Osteocyte (in vitro differentiated cells): ENCODE measurements at regions not wholly inside any gene's neighbourhood (a gene's known extent, or its start where the extent isn't known, plus 50 kb on each side); places are given as distances from the start of the nearest gene placed in this dataset.
"Not testable (repeated sequence)": the region's sequence is repeated elsewhere in the genome, so short reads cannot be mapped to it uniquely, and the experiment has no call there.

Experiments used
- DNase-seq: peaks from one replicate; pipeline ENCODE4 v3.0.0; 2021; ENCODE audit warnings: mixed read lengths; ENCODE audit not compliant: unreplicated experiment; ENCODE audit errors: extremely low spot score
- H3K27ac Mint-ChIP-seq: one replicate; pipeline ENCODE4 v1.8.0; 2021; ENCODE audit warnings: mild to moderate bottlenecking, mixed read lengths; ENCODE audit not compliant: unreplicated experiment
- H3K27me3 Mint-ChIP-seq: one replicate; pipeline ENCODE4 v1.8.0; 2021; ENCODE audit warnings: mixed read lengths; ENCODE audit not compliant: unreplicated experiment
- H3K36me3 Mint-ChIP-seq: one replicate; pipeline ENCODE4 v1.8.0; 2021; ENCODE audit warnings: mixed read lengths; ENCODE audit not compliant: unreplicated experiment
- H3K4me1 Mint-ChIP-seq: one replicate; pipeline ENCODE4 v1.8.0; 2021; ENCODE audit warnings: mixed read lengths; ENCODE audit not compliant: unreplicated experiment
- H3K4me3 Mint-ChIP-seq: one replicate; pipeline ENCODE4 v1.8.0; 2021; ENCODE audit warnings: mild to moderate bottlenecking, moderate library complexity, mixed read lengths; ENCODE audit not compliant: unreplicated experiment
- H3K9me3 Mint-ChIP-seq: one replicate; pipeline ENCODE4 v1.8.0; 2021; ENCODE audit warnings: mixed read lengths; ENCODE audit not compliant: unreplicated experiment
- TF ChIP-seq, protein P1 (sequence below): fragments of 200-600 bp; sonication (generic); IDR thresholded peaks from 2 replicates; pipeline ENCODE4 v1.5.0; 2021; ENCODE audit warnings: antibody characterized with exemption, mild to moderate bottlenecking, moderate library complexity

DNA sequence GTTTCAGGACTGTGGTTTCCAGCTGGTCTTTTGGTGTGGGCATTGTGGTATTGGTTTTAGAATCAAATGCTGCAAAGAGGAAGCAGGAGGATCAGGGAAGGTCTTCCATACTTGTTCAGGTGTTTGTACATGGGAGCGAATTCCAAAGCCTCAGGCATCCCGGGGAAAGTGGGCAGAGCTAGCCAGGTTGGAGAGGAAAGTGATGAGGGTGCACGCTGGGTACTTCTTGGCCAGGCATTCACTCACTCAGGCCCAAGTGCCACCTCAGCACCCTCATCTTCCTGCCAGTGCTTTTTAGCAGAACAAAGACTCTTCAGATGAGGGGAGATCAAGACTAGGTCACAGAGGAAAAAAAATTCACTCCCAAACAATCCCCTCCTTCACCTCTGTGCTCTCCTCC is 241.1 kb upstream of the TBX18 start:
- H3K9me3 Mint-ChIP-seq, result no peaks in the 10 kb centered on the region
- no peak for DNase-seq
- peaks cover 11% of the 10 kb centered on the region for H3K27me3 Mint-ChIP-seq
- no peak overlapping the region for H3K27ac Mint-ChIP-seq
- H3K4me1 Mint-ChIP-seq, result no peaks in the 10 kb centered on the region
- TF ChIP-seq, protein P1, sequence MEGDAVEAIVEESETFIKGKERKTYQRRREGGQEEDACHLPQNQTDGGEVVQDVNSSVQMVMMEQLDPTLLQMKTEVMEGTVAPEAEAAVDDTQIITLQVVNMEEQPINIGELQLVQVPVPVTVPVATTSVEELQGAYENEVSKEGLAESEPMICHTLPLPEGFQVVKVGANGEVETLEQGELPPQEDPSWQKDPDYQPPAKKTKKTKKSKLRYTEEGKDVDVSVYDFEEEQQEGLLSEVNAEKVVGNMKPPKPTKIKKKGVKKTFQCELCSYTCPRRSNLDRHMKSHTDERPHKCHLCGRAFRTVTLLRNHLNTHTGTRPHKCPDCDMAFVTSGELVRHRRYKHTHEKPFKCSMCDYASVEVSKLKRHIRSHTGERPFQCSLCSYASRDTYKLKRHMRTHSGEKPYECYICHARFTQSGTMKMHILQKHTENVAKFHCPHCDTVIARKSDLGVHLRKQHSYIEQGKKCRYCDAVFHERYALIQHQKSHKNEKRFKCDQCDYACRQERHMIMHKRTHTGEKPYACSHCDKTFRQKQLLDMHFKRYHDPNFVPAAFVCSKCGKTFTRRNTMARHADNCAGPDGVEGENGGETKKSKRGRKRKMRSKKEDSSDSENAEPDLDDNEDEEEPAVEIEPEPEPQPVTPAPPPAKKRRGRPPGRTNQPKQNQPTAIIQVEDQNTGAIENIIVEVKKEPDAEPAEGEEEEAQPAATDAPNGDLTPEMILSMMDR, result no peak
- no peaks in the 10 kb centered on the region for H3K36me3 Mint-ChIP-seq
- no peak overlapping the region for H3K4me3 Mint-ChIP-seq

DNA sequence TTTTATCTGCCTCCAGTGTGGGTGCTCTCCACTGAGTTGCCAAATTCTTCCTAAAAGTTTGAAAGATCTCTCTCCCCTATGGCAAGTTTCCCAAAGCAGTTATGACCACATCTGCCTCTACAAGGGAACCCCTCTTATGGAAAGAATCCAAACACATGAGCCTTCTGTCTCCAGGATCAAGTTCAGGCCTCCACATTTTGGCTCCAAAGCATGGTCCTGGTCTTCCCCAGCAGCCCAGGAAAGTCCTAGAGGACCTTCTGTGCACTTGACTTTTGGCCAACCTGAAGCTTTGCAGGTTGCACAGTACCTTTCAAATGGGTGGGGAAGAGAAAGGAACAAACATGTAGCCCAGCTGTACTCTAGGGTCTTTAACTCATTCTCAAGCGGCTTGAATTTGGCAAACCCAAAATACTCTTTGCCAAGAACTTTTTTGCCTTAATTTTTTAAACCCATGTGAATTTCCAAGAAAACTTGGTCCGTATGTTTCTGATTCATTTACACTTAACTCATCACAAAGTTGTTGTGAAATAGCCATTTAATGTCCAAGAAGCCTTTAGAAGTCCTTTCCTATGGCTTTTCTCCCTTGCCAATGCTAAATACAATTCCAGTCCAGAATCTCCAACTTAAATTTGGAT is 240.1 kb upstream of the TBX18 start:
- Mint-ChIP-seq H3K4me3 (no peak overlapping the region), H3K36me3 (no peaks in the 10 kb centered on the region), H3K9me3 (no peaks in the 10 kb centered on the region), H3K4me1 (no peaks in the 10 kb centered on the region), H3K27ac (no peak overlapping the region), H3K27me3 (peaks cover 11% of the 10 kb centered on the region)
- TF ChIP-seq, protein P1, result no peak
- DNase-seq, result no peak

GRCh38 chr6:85002847-85003246 is 238.4 kb upstream of the TBX18 start:
- Mint-ChIP-seq H3K27me3 (peaks cover 16% of the 10 kb centered on the region), H3K9me3 (no peaks in the 10 kb centered on the region), H3K4me1 (no peaks in the 10 kb centered on the region), H3K4me3 (no peak overlapping the region), H3K27ac (no peak overlapping the region), H3K36me3 (no peaks in the 10 kb centered on the region)
- DNase-seq, result no peak
- TF ChIP-seq, protein P1, result no peak

- H3K36me3 Mint-ChIP-seq, result no peaks in the 10 kb centered on the region
- no peak overlapping the region for H3K27ac Mint-ChIP-seq
- TF ChIP-seq, protein P1, result no peak
- H3K4me3 Mint-ChIP-seq, result no peak overlapping the region
- DNase-seq, result no peak
- H3K4me1 Mint-ChIP-seq, result no peaks in the 10 kb centered on the region
- H3K27me3 Mint-ChIP-seq, result peaks cover 9% of the 10 kb centered on the region
- H3K9me3 Mint-ChIP-seq, result no peaks in the 10 kb centered on the region
Observed at GRCh38 chr6:85000001-85000400, 235.6 kb upstream of the TBX18 start.

DNA sequence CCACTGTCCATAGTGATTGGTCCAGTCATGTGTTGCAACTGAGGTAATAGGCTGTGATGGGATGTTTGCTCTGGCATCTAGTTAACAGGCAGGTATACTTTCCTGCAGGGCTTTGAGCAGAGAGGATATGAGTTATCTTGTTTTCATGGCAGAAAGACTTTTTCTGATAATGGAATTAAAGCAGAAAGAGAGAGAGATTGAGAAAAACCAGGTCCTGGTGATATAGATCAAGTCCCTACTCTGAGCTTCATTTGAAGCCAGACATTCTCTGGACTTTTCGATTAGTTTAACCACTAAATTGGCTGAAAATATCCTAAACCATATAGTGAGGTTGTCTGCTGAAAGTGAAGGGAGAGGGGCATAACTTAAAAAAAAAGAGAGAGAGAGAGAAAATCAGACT is 233.8 kb upstream of the TBX18 start:
- peaks cover 8% of the 10 kb centered on the region for H3K27me3 Mint-ChIP-seq
- no peak overlapping the region for H3K4me3 Mint-ChIP-seq
- no peaks in the 10 kb centered on the region for H3K36me3 Mint-ChIP-seq
- no peak for DNase-seq
- H3K9me3 Mint-ChIP-seq, result no peaks in the 10 kb centered on the region
- no peak overlapping the region for H3K27ac Mint-ChIP-seq
- no peaks in the 10 kb centered on the region for H3K4me1 Mint-ChIP-seq
- TF ChIP-seq, protein P1, result no peak

DNA sequence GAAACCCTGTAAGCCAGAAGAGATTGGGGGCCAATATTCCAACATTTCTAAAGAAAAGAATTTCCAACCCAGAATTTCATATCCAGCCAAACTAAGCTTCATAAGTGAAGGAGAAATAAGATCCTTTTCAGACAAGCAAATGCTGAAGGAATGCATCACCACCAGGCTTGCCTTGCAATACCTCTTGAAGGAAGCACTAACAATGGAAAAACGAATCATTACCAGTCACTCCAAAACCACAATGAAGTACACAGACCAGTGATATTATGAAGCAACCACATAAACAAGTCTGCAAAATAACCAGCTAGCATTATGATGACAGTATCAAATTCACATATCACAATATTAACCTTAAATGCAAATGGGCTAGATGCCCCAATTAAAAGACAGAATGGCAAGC is 224.4 kb upstream of the TBX18 start:
- not testable (repeated sequence) for H3K27ac Mint-ChIP-seq, H3K4me3 Mint-ChIP-seq, DNase-seq, H3K36me3 Mint-ChIP-seq, H3K27me3 Mint-ChIP-seq, H3K4me1 Mint-ChIP-seq
- H3K9me3 Mint-ChIP-seq, result peaks cover 17% of the 10 kb centered on the region

GRCh38 chr6:84985490-84985889 is 221.1 kb upstream of the TBX18 start:
- H3K4me1 Mint-ChIP-seq, H3K36me3 Mint-ChIP-seq, H3K27ac Mint-ChIP-seq, H3K27me3 Mint-ChIP-seq, DNase-seq, H3K4me3 Mint-ChIP-seq: not testable (repeated sequence)
- H3K9me3 Mint-ChIP-seq, result peaks cover 11% of the 10 kb centered on the region
